Ammon's horn (tissue), 1 donor: ENCODE measurements at regions not wholly inside any gene's neighbourhood (a gene's known extent, or its start where the extent isn't known, plus 50 kb on each side); places are given as distances from the start of the nearest gene placed in this dataset.
A peak's percentile ranks its signal among the peaks of the same experiment; 100 is the strongest.

Source experiments
- DNase-seq: peaks from one replicate; pipeline ENCODE4 v3.0.0-alpha.2; 2016; ENCODE audit warnings: low spot score

GRCh38 chr6:97813889-97814567 lies 531.0 kb upstream of the MMS22L start:
- DNase-seq = peak; percentile 24

- DNase-seq = no peak
Observed at GRCh38 chr6:97815301-97815812, 532.3 kb upstream of the MMS22L start.

DNA sequence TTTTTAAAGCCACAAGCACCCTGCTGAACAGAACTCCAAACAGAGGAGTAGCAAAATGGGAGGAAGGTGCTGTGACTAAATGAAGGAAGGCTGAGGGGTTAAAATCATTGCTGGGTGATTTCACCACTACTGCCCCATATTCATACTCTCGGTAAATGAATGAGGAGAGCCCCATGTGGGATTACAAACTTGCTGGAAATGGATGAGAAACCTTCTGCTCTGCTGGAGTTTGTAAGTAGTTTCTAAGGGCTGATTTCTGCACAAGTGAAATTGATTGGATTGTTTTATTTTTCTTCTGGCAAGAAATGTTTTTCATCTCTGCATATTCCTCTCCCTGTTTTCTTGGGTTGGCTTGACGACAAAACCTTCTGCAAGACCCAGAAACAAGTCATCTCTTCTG lies 533.5 kb upstream of the MMS22L start:
- DNase-seq = no peak

- DNase-seq = peak; percentile 71
Observed at GRCh38 chr6:97819710-97820109, 536.7 kb upstream of the MMS22L start.

DNA sequence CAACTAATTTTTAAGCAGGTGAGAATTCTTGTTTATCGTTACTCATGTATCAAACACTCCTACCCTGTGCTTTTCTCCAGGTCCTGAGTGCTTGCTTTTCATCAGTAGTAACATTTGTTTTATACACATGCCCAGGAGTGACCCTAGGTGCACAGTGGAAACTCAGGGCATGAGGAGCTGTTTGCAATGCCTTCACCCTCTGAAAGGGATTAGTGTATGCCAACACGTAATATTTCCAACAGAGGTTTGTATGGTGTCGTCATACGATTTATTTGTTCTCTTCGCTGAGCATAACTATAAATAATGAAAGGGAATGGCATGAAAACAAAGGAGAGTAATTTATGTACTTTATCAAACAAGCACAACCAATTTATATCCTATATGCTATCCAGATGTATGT lies 537.4 kb upstream of the MMS22L start:
- no peak for DNase-seq

DNA sequence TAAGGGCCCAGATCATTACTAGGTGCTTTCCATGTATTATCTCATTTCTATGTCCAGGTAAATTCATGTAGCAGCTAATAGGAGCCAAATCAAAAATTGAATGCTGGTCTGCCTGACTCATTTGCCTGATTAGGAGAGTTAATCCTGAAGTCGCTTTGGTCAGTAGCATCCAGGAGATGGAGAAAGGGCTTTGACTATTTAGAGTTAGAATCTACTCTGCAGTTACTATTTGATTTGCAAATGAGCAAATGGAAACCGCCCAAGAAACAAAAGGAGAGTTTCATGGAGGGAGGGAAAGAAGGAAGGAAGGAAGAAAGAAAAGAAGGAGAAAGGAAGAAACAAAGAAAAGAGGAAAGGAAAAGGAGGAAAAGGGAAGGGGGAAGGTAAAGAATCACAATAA lies 539.6 kb upstream of the MMS22L start:
- DNase-seq = no peak

- DNase-seq = no peak
Observed at GRCh38 chr6:97841763-97842162, 558.7 kb upstream of the MMS22L start.

- DNase-seq = no peak
Observed at GRCh38 chr6:97842521-97842920, 559.5 kb upstream of the MMS22L start.

GRCh38 chr6:97849390-97849789 lies 566.4 kb upstream of the MMS22L start:
- DNase-seq = no peak

GRCh38 chr6:97850458-97851212 lies 567.6 kb upstream of the MMS22L start:
- DNase-seq = peak; percentile 23

GRCh38 chr6:97863697-97864096 lies 580.7 kb upstream of the MMS22L start:
- no peak for DNase-seq

DNA sequence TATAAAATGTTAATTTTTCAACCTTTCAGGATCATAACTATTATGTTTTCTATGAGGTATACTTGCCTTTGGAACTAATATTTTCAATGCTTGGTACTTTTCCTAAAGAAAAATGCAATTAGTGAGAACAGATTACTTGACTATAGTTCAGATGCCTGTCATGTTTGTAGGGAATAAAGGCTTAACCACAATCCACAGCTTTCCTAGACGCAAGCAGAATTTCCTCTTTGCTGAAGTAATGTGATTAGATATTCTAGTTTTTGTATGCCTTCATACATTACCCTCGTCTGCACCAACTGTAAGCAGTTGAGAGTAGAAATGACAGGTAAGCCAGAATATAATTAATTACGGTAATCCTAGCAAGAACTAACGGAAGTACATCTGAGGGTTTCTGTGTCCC lies 581.4 kb upstream of the MMS22L start:
- no peak for DNase-seq

DNA sequence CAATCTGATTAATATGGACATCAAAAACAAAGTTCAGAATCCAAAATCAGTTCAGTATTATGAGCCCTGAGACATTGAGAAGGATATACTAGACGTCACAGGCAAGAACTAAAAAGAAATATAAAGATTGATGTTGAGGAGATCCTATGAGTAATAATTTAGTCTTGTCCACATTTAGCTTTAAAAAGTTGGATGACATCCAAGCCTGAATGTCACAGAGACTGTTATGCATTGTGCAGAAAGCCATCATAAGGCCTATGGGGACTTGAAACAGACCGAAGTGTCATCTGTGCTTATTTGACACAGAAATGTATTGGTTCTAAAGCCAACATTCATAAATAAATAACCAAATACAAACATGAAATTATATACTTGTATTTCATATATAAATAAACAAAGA lies 581.8 kb upstream of the MMS22L start:
- DNase-seq = no peak

GRCh38 chr6:97865612-97866011 lies 582.6 kb upstream of the MMS22L start:
- no peak for DNase-seq

GRCh38 chr6:97866616-97867015 lies 583.6 kb upstream of the MMS22L start:
- DNase-seq = no peak

- no peak for DNase-seq
Observed at GRCh38 chr6:97867177-97867576, 584.2 kb upstream of the MMS22L start.

- no peak for DNase-seq
Observed at GRCh38 chr6:97870273-97870672, 587.3 kb upstream of the MMS22L start.

DNA sequence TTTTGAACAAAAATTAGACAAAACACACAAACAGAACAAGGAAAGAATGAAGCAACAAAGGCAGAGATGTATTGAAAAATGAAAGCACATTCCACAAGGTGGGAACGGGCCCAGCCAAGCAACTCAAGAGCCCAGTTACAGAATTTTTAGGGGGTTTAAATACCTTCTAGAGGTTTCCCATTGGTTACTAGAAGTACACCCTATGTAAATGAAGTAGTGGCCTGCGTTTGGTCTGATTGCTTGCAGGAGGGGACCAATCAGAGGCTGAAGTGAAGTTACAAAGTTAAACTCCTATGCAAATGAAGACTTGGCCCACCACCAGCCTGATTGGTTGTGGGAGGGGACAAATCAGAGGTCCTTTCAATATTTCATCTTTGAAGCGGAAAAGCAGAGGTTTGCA lies 593.7 kb upstream of the MMS22L start:
- DNase-seq = no peak

GRCh38 chr6:97882755-97883154 lies 599.7 kb upstream of the MMS22L start:
- no peak for DNase-seq

GRCh38 chr6:97885325-97885724 lies 602.3 kb upstream of the MMS22L start:
- no peak for DNase-seq

DNA sequence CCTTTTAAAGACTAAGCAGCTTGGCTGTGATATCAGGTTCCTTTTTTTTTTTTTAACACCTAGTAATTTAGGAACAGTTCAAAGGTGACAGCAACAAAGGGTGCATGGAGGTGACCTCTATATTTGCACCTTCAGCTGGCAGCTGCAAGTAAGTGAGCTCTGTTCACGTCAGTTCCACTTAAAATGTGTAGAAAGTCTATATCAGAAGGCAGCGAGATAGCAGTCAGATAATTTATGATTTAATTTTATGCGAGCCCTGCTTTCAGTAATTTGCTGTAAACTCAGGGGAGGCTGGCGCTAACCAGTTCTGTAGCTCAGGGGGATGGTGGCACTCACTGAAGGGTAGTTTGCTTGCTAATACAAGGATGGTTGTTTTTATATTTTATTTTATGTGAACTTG lies 602.8 kb upstream of the MMS22L start:
- no peak for DNase-seq

DNA sequence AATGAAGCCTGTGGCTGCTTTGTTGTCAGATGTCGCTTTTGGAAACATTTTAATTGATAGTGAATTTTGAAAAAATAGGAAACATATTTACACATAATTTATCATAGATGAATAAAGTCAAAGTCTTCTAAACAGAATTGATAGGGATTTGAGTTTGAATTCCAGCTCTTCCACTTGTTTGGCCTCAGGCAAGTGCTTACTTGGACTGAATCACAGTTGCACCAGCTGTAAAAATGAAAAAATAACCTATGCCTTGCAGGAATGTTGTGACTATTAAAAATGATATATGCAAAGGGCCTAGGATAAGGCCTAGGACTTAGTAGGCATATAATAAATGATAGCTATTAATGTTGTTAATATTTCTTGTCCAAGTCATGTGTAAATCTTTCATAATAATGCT lies 618.5 kb upstream of the MMS22L start:
- no peak for DNase-seq

DNA sequence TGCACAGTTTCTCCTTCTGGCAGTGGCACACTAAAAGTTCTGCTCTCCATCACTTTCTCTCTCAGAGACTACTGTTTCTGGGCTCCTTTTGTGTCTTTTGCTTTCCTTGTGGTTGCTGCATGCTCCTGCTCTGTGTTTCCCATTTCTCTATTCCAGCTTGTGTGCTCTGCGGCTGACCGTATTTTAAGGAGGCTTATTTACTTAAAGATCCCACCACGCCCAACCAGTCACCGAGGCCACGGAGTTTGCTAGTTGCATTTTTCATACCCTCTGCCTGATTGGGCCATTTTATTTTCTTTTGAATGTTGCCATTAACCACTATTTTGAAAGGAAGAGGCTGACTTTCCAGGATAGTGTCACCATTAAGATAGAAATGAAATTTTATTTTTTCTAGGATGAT lies 626.4 kb upstream of the MMS22L start:
- DNase-seq = no peak

GRCh38 chr6:97913721-97914120 lies 630.7 kb upstream of the MMS22L start:
- DNase-seq = no peak
